ENCODE measurements at regions not wholly inside any gene's neighbourhood (a gene's known extent, or its start where the extent isn't known, plus 50 kb on each side); places are given as distances from the start of the nearest gene placed in this dataset.

- intact Hi-C loops (cut with DNase I) = no loop called here
Observed at GRCh38 chr6:16078064-16078463, 50.8 kb upstream of the MYLIP start.

DNA sequence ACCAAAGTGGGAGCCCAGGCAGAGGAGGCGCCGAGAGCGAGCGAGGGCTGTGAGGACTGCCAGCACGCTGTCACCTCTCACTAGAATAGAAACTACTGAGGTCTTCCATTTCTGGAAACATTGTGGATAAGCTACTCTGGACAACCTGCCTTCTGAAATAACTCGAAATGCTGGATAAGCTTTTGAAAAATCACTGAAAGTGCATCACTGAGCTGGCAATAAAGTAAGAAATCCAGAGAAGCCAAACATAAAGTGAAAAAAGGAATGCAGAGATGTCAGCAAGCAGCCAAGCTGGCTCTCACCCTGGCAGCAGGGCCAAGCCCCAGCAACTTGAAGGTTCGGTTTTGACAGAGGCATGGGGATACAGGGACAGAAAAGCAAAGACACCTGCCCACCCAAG is 59.2 kb upstream of the MYLIP start:
- Histone ChIP-seq H3K27me3 (ENCODE audit: low read depth) (no peaks in the 10 kb centered on the region), H3K36me3 (no peaks in the 10 kb centered on the region), H3K4me1 (no peaks in the 10 kb centered on the region), H3K27ac (no peak overlapping the region), H3K4me3 (no peak overlapping the region), H3K9me3 (no peaks in the 10 kb centered on the region)
- DNase-seq (no peak), ATAC-seq (no peak)
- no peak for TF ChIP-seq CTCF (IDR thresholded peaks at IDR 0.05)
- intact Hi-C loops (cut with DNase I) = no loop called here

More at GRCh38 chr6:16078064-16078463, 50.8 kb upstream of the MYLIP start:
- Histone ChIP-seq H3K4me3 (no peak overlapping the region), H3K4me1 (no peaks in the 10 kb centered on the region), H3K36me3 (no peaks in the 10 kb centered on the region), H3K9me3 (no peaks in the 10 kb centered on the region), H3K27me3 (ENCODE audit: low read depth) (no peaks in the 10 kb centered on the region), H3K27ac (no peak overlapping the region)
- no peak for TF ChIP-seq CTCF (IDR thresholded peaks at IDR 0.05)
- ATAC-seq (no peak), DNase-seq (no peak)

DNA sequence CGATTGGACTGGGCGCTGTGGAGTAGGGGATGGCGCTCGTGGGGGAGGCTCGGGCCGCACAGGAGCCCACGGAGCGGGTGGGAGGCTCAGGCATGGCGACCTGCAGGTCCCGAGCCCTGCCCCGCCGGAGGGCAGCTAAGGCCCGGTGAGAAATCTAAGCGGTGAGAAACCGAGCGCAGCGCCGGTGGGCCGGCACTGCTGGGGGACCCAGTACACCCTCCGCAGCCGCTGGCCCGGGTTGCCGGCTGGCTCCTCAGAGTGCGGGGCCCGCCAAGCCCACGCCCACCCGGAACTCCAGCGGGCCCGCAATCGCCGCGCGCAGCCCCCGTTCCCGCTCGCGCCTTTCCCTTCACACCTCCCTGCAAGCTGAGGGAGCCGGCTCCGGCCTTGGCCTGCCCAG is 59.7 kb upstream of the MYLIP start:
- Histone ChIP-seq H3K36me3 (no peaks in the 10 kb centered on the region), H3K4me1 (no peaks in the 10 kb centered on the region), H3K27ac (no peak overlapping the region), H3K9me3 (no peaks in the 10 kb centered on the region), H3K4me3 (no peak overlapping the region), H3K27me3 (ENCODE audit: low read depth) (no peaks in the 10 kb centered on the region)
- ATAC-seq (no peak), DNase-seq (no peak)
- TF ChIP-seq CTCF (IDR thresholded peaks at IDR 0.05) = no peak
- intact Hi-C loops (cut with DNase I) = no loop called here

- Histone ChIP-seq H3K36me3 (no peaks in the 10 kb centered on the region), H3K4me1 (no peaks in the 10 kb centered on the region), H3K9me3 (no peaks in the 10 kb centered on the region), H3K27ac (no peak overlapping the region), H3K27me3 (ENCODE audit: low read depth) (no peaks in the 10 kb centered on the region), H3K4me3 (no peak overlapping the region)
- ATAC-seq = no peak
- intact Hi-C loops (cut with DNase I) = no loop called here
- DNase-seq = no peak
- TF ChIP-seq CTCF (IDR thresholded peaks at IDR 0.05) = no peak
Observed at GRCh38 chr6:16067568-16067967, 61.3 kb upstream of the MYLIP start.

DNA sequence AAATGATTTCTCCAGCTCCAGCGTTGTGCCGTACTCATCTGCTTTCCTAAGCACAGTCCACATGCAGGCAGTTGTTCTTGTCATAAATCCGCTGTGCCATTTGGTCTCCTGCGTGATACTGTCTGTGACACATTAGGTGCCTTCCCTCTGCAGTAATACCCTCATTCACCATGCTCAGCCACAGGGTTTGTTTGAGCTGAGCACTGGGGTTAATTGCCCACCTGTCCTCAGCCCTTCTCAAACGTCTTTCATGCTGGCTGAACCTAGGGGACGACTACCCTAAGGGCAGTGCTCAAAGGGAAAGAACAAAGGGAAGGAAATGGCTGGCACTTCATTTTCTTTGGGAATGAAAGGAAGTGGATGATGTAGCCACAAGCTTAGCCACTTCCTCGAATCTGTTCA is 64.2 kb upstream of the MYLIP start:
- no peak for TF ChIP-seq CTCF (IDR thresholded peaks at IDR 0.05)
- H3K27me3 ChIP-seq (ENCODE audit: low read depth) = no peaks in the 10 kb centered on the region
- no peak for DNase-seq
- no peaks in the 10 kb centered on the region for H3K4me1 ChIP-seq
- intact Hi-C loops (cut with DNase I) = no loop called here
- no peak overlapping the region for H3K27ac ChIP-seq
- ATAC-seq = no peak
- H3K36me3 ChIP-seq = no peaks in the 10 kb centered on the region
- H3K4me3 ChIP-seq = no peak overlapping the region
- no peaks in the 10 kb centered on the region for H3K9me3 ChIP-seq

DNA sequence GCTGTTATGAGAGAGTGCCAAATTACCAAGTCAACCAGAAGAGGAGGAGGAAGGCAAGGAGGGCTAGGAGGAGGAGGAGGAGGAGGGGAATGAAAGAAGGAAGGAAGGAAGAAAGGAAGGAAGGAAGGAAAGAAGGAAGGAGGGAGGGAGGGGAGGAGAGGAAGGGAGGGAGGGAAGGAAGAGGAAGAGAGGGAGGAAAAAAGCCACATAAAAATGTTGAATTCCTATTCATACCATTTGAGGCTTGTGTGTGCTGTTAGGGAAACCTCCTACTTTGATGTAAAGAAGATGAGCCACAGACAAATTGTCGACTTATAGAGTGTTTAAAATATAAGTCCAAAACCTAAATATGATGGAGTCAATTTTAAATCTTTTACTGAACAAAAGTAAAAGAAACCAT is 65.3 kb upstream of the MYLIP start:
- no peak overlapping the region for H3K27ac ChIP-seq
- no peaks in the 10 kb centered on the region for H3K36me3 ChIP-seq
- no peak for TF ChIP-seq CTCF (IDR thresholded peaks at IDR 0.05)
- no peaks in the 10 kb centered on the region for H3K4me1 ChIP-seq
- no peaks in the 10 kb centered on the region for H3K27me3 ChIP-seq (ENCODE audit: low read depth)
- no peaks in the 10 kb centered on the region for H3K9me3 ChIP-seq
- ATAC-seq (no peak), DNase-seq (no peak)
- intact Hi-C loops (cut with DNase I) = no loop called here
- H3K4me3 ChIP-seq = no peak overlapping the region

All from lower lobe of right lung (tissue), 2 donors.